Memory B cell (primary cell): ENCODE measurements at regions not wholly inside any gene's neighbourhood (a gene's known extent, or its start where the extent isn't known, plus 50 kb on each side); places are given as distances from the start of the nearest gene placed in this dataset.

ENCODE experiments used
- ATAC-seq: fragments of 150-1000 bp; cut with Tn5 transposase; 2 replicates; pipeline ENCODE4 v1.10.0; 2021; ENCODE audit warnings: low read depth, mild to moderate bottlenecking, moderate library complexity
- DNase-seq, 2 donors: peaks; one replicate each; pipeline ENCODE4 v3.0.0; 2022; ENCODE audit warnings: low spot score in 2 of 2
- H3K27ac Mint-ChIP-seq: one replicate; pipeline ENCODE4 v1.8.0; 2022; ENCODE audit warnings: mild to moderate bottlenecking, moderate library complexity, mixed read lengths
- H3K27me3 Mint-ChIP-seq: one replicate; pipeline ENCODE4 v1.8.0; 2022; ENCODE audit warnings: mixed read lengths
- H3K36me3 Mint-ChIP-seq: one replicate; pipeline ENCODE4 v1.8.0; 2022; ENCODE audit warnings: mild to moderate bottlenecking, mixed read lengths
- H3K4me1 Mint-ChIP-seq: one replicate; pipeline ENCODE4 v1.8.0; 2022; ENCODE audit warnings: mixed read lengths
- H3K4me3 Mint-ChIP-seq: one replicate; pipeline ENCODE4 v1.8.0; 2022; ENCODE audit warnings: mild to moderate bottlenecking, moderate library complexity, mixed read lengths
- H3K9me3 Mint-ChIP-seq: one replicate; pipeline ENCODE4 v1.8.0; 2022; ENCODE audit warnings: mixed read lengths

GRCh38 chr3:177439694-177440269, 242.5 kb upstream of the TBL1XR1 start:
- Mint-ChIP-seq H3K4me3 (no peak overlapping the region), H3K9me3 (no peaks in the 10 kb centered on the region), H3K27ac (no peak overlapping the region), H3K4me1 (peaks cover 14% of the 10 kb centered on the region), H3K27me3 (no peaks in the 10 kb centered on the region), H3K36me3 (no peaks in the 10 kb centered on the region)
- no peak for DNase-seq
- no peak for ATAC-seq

GRCh38 chr3:177440456-177441104, 243.3 kb upstream of the TBL1XR1 start:
- Mint-ChIP-seq H3K27ac (no peak overlapping the region), H3K36me3 (no peaks in the 10 kb centered on the region), H3K9me3 (no peaks in the 10 kb centered on the region), H3K4me3 (no peak overlapping the region), H3K27me3 (no peaks in the 10 kb centered on the region), H3K4me1 (peaks cover 14% of the 10 kb centered on the region)
- DNase-seq (no peak), ATAC-seq (no peak)

- DNase-seq: no peak
These were observed 244.1 kb upstream of the TBL1XR1 start for GRCh38 chr3:177441276-177441812.

GRCh38 chr3:177441813-177442646, 244.7 kb upstream of the TBL1XR1 start:
- Mint-ChIP-seq H3K4me1 (peaks cover 14% of the 10 kb centered on the region), H3K9me3 (no peaks in the 10 kb centered on the region), H3K36me3 (no peaks in the 10 kb centered on the region), H3K27ac (peak overlapping the region; percentile 9), H3K27me3 (no peaks in the 10 kb centered on the region), H3K4me3 (peak overlapping the region; percentile 46)
- ATAC-seq (peak; percentile 98), DNase-seq (peak; percentile 29 to 48)

More at GRCh38 chr3:177441276-177441812, 244.1 kb upstream of the TBL1XR1 start:
- Mint-ChIP-seq H3K4me3 (no peak overlapping the region), H3K27me3 (no peaks in the 10 kb centered on the region), H3K27ac (peak overlapping the region; percentile 9), H3K36me3 (no peaks in the 10 kb centered on the region), H3K9me3 (no peaks in the 10 kb centered on the region), H3K4me1 (peaks cover 14% of the 10 kb centered on the region)
- ATAC-seq: no peak

- Mint-ChIP-seq H3K27me3 (no peaks in the 10 kb centered on the region), H3K9me3 (no peaks in the 10 kb centered on the region), H3K36me3 (no peaks in the 10 kb centered on the region), H3K4me1 (peaks cover 14% of the 10 kb centered on the region), H3K27ac (no peak overlapping the region), H3K4me3 (no peak overlapping the region)
- ATAC-seq (no peak), DNase-seq (no peak)
These were observed 246.2 kb upstream of the TBL1XR1 start for GRCh38 chr3:177443469-177443868.

- ATAC-seq (no peak), DNase-seq (no peak)
- H3K27me3 Mint-ChIP-seq: no peaks in the 10 kb centered on the region
- H3K9me3 Mint-ChIP-seq: no peaks in the 10 kb centered on the region
- H3K36me3 Mint-ChIP-seq: no peaks in the 10 kb centered on the region
- H3K4me3 Mint-ChIP-seq: no peak overlapping the region
- peaks cover 20% of the 10 kb centered on the region for H3K4me1 Mint-ChIP-seq
- no peak overlapping the region for H3K27ac Mint-ChIP-seq
These were observed 247.4 kb upstream of the TBL1XR1 start for GRCh38 chr3:177444696-177445095.

GRCh38 chr3:177445549-177445948, 248.3 kb upstream of the TBL1XR1 start:
- H3K9me3 Mint-ChIP-seq: no peaks in the 10 kb centered on the region
- ATAC-seq (no peak), DNase-seq (no peak)
- H3K4me3 Mint-ChIP-seq: no peak overlapping the region
- no peak overlapping the region for H3K27ac Mint-ChIP-seq
- peaks cover 21% of the 10 kb centered on the region for H3K4me1 Mint-ChIP-seq
- H3K27me3 Mint-ChIP-seq: no peaks in the 10 kb centered on the region
- no peaks in the 10 kb centered on the region for H3K36me3 Mint-ChIP-seq

GRCh38 chr3:177446165-177446601, 248.9 kb upstream of the TBL1XR1 start:
- no peaks in the 10 kb centered on the region for H3K36me3 Mint-ChIP-seq

GRCh38 chr3:177447938-177448337, 250.7 kb upstream of the TBL1XR1 start:
- no peaks in the 10 kb centered on the region for H3K27me3 Mint-ChIP-seq
- no peaks in the 10 kb centered on the region for H3K36me3 Mint-ChIP-seq
- H3K9me3 Mint-ChIP-seq: no peaks in the 10 kb centered on the region
- H3K27ac Mint-ChIP-seq: no peak overlapping the region
- DNase-seq (no peak), ATAC-seq (no peak)
- no peak overlapping the region for H3K4me3 Mint-ChIP-seq
- H3K4me1 Mint-ChIP-seq: peaks cover 12% of the 10 kb centered on the region

More at GRCh38 chr3:177446165-177446601, 248.9 kb upstream of the TBL1XR1 start:
- ATAC-seq (no peak), DNase-seq (no peak)
- Mint-ChIP-seq H3K9me3 (no peaks in the 10 kb centered on the region), H3K4me1 (peaks cover 21% of the 10 kb centered on the region), H3K27ac (no peak overlapping the region), H3K27me3 (no peaks in the 10 kb centered on the region), H3K4me3 (no peak overlapping the region)

- Mint-ChIP-seq H3K36me3 (no peaks in the 10 kb centered on the region), H3K27me3 (no peaks in the 10 kb centered on the region), H3K9me3 (no peaks in the 10 kb centered on the region), H3K4me1 (peaks cover 7% of the 10 kb centered on the region), H3K4me3 (peak overlapping the region; percentile 51), H3K27ac (peak overlapping the region; percentile 30)
- DNase-seq: no peak
- ATAC-seq: peak; percentile 55
These were observed 251.7 kb upstream of the TBL1XR1 start for GRCh38 chr3:177448987-177449359.

GRCh38 chr3:177449360-177450006, 252.2 kb upstream of the TBL1XR1 start:
- H3K36me3 Mint-ChIP-seq: no peaks in the 10 kb centered on the region
- no peaks in the 10 kb centered on the region for H3K9me3 Mint-ChIP-seq
- peaks cover 7% of the 10 kb centered on the region for H3K4me1 Mint-ChIP-seq
- ATAC-seq (peak; percentile 44), DNase-seq (no peak)
- H3K27me3 Mint-ChIP-seq: no peaks in the 10 kb centered on the region
- H3K27ac Mint-ChIP-seq: peak overlapping the region; percentile 30
- peak overlapping the region; percentile 15 for H3K4me3 Mint-ChIP-seq

GRCh38 chr3:177451301-177451750, 254.0 kb upstream of the TBL1XR1 start:
- ATAC-seq (no peak), DNase-seq (no peak)
- H3K4me1 Mint-ChIP-seq: peaks cover 7% of the 10 kb centered on the region
- H3K27me3 Mint-ChIP-seq: no peaks in the 10 kb centered on the region
- H3K4me3 Mint-ChIP-seq: no peak overlapping the region
- H3K27ac Mint-ChIP-seq: no peak overlapping the region
- no peaks in the 10 kb centered on the region for H3K9me3 Mint-ChIP-seq
- no peaks in the 10 kb centered on the region for H3K36me3 Mint-ChIP-seq

- Mint-ChIP-seq H3K4me3 (no peak overlapping the region), H3K27ac (no peak overlapping the region), H3K27me3 (no peaks in the 10 kb centered on the region), H3K36me3 (no peaks in the 10 kb centered on the region), H3K9me3 (no peaks in the 10 kb centered on the region), H3K4me1 (peaks cover 7% of the 10 kb centered on the region)
- ATAC-seq: no peak
- no peak for DNase-seq
These were observed 254.9 kb upstream of the TBL1XR1 start for GRCh38 chr3:177451864-177452830.
